ENCODE measurements at regions not wholly inside any gene's neighbourhood (a gene's known extent, or its start where the extent isn't known, plus 50 kb on each side); places are given as distances from the start of the nearest gene placed in this dataset.

DNA sequence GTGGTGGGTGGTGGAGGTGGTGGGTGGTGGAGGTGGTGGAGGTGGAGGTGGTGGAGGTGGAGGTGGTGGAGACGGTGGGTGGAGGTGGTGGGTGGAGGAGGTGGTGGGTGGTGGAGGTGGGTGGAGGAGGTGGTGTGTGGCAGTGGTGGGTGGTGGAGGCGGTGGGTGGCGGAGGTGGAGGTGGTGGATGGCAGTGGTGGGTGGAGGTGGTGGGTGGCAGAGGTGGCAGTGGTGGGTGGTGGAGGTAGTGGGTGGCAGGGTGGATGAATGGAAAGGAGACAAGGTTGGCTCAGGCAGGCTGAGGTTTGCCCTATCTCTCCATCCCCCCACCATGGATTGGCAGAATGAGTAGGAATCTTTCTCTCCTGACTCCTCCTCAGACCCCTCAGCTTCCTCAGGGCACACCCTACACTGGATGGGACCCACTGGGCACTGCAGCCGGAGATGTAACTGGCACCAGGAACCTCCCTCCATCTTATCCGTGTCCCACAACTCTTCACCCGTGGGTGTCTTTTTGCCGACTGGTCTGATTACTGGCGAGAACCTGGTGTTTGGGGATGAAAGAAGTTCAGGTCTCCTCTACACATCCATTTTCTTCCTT is 166.3 kb downstream of the C9orf50 start (continued):
- no peak for TF ChIP-seq CTCF (IDR thresholded peaks at IDR 0.05; ENCODE audit: control extremely low read depth in 1 of 3, insufficient read depth in 1 of 3, low read depth in 1 of 3, low read length in 3 of 3)
- no peak for TF ChIP-seq SP4 (IDR thresholded peaks at IDR 0.05; ENCODE audit: low read length)
